Caco-2 (cell line): ENCODE measurements at regions not wholly inside any gene's neighbourhood (a gene's known extent, or its start where the extent isn't known, plus 50 kb on each side); places are given as distances from the start of the nearest gene placed in this dataset.

Experiments
- BruUV-seq: library from RNA; stranded (reverse); fragments of 400-500 nt; replicated peaks from 2 replicates; lab custom pipeline; 2021; lab: Mats Ljungman, UMichigan
- CTCF ChIA-PET: fragments of 300-600 bp; sonication (Branson Sonifier 250); formaldehyde crosslinking; loops from one replicate; lab custom pipeline; 2022; ENCODE audit warnings: antibody characterized with exemption; lab: Charles Lee
- POLR2A ChIA-PET: fragments of 300-600 bp; sonication (Branson Sonifier 250); formaldehyde crosslinking; loops from one replicate; lab custom pipeline; 2022; ENCODE audit warnings: antibody characterized with exemption; lab: Charles Lee
- DNase-seq, 2 experiments: peaks; one replicate each; pipeline versions ENCODE4 v3.0.0 to v3.0.0-alpha.2; 2020 to 2022
- H3K27me3 ChIP-seq: replicated peaks from 2 replicates; pipeline ENCODE4 v1.6.0; 2011; ENCODE audit warnings: low read length; ENCODE audit not compliant: control insufficient read depth, insufficient read depth
- H3K36me3 ChIP-seq: 2 replicates; pipeline ENCODE4 v1.5.1; 2011; ENCODE audit warnings: low read length; ENCODE audit not compliant: control insufficient read depth, insufficient read depth
- H3K4me1 ChIP-seq: fragments of 250-450 bp; sonication (Bioruptor Pico); 2 replicates; pipeline ENCODE4 v1.5.1; 2020; ENCODE audit warnings: mild to moderate bottlenecking
- H3K4me3 ChIP-seq: 2 replicates; pipeline ENCODE4 v1.5.1; 2011; ENCODE audit warnings: low read depth, mild to moderate bottlenecking, control low read depth, low read length
- H3K9me3 ChIP-seq: fragments of 250-450 bp; sonication (Bioruptor Pico); 2 replicates; pipeline ENCODE4 v1.5.1; 2020; ENCODE audit warnings: mild to moderate bottlenecking, moderate library complexity
- H3K27ac Mint-ChIP-seq: one replicate; pipeline ENCODE4 v1.8.0; 2022; ENCODE audit warnings: mixed read lengths; ENCODE audit not compliant: unreplicated experiment
- H3K27me3 Mint-ChIP-seq: one replicate; pipeline ENCODE4 v1.8.0; 2022; ENCODE audit warnings: mixed read lengths; ENCODE audit not compliant: insufficient read depth, unreplicated experiment
- H3K36me3 Mint-ChIP-seq: one replicate; pipeline ENCODE4 v1.8.0; 2022; ENCODE audit warnings: mild to moderate bottlenecking, mixed read lengths; ENCODE audit not compliant: insufficient read depth, unreplicated experiment
- H3K4me1 Mint-ChIP-seq: one replicate; pipeline ENCODE4 v1.8.0; 2022; ENCODE audit warnings: low read depth, mixed read lengths; ENCODE audit not compliant: unreplicated experiment
- H3K4me3 Mint-ChIP-seq: one replicate; pipeline ENCODE4 v1.8.0; 2022; ENCODE audit warnings: mild to moderate bottlenecking, moderate library complexity, mixed read lengths; ENCODE audit not compliant: unreplicated experiment
- H3K9me3 Mint-ChIP-seq: one replicate; pipeline ENCODE4 v1.8.0; 2022; ENCODE audit warnings: mixed read lengths; ENCODE audit not compliant: unreplicated experiment
- CTCF ChIP-seq, 2 experiments: fragments of 200-600 bp in 1 of 2; IDR thresholded peaks; 1 replicate in 1 of 2; 2 replicates in 1 of 2; pipeline versions ENCODE4 v1.5.1 to v1.8.0; 2011 to 2022; ENCODE audit warnings: antibody characterized with exemption in 1 of 2, control low read depth in 1 of 2, inconsistent platforms in 1 of 2, low read depth in 1 of 2, low read length in 1 of 2, mild to moderate bottlenecking in 1 of 2, moderate library complexity in 1 of 2; ENCODE audit not compliant: insufficient read depth in 1 of 2, severe bottlenecking in 1 of 2, unreplicated experiment in 1 of 2
- intact Hi-C: fragments of 100-400 bp; cut with micrococcal nuclease; formaldehyde crosslinking; loops from one replicate; pipeline ENCODE4 v1.10.0; 2022; ENCODE audit not compliant: unreplicated experiment

GRCh38 chr12:24044941-24045703 lies 95.7 kb upstream of the SOX5 start:
- ChIA-PET CTCF (no interaction called here), POLR2A (no interaction called here)
- no TSS peak for BruUV-seq
- H3K27me3 ChIP-seq = no peaks in the 10 kb centered on the region
- Mint-ChIP-seq H3K4me3 (no peak overlapping the region), H3K36me3 (no peaks in the 10 kb centered on the region), H3K4me1 (peaks cover 11% of the 10 kb centered on the region), H3K9me3 (no peaks in the 10 kb centered on the region), H3K27ac (no peak overlapping the region), H3K27me3 (no peaks in the 10 kb centered on the region)
- no peak overlapping the region for H3K4me3 ChIP-seq
- 0 out of 2 replicates have a peak, but pooled peaks cover 6% of the 10 kb centered on the region for H3K9me3 ChIP-seq
- H3K36me3 ChIP-seq = no peaks in the 10 kb centered on the region
- no peak for TF ChIP-seq CTCF (IDR thresholded peaks at IDR 0.05; ENCODE audit: insufficient read depth in 1 of 2, low read depth in 1 of 2, low read length in 1 of 2, severe bottlenecking in 1 of 2, unreplicated experiment in 1 of 2)
- H3K4me1 ChIP-seq = peaks cover 19% of the 10 kb centered on the region
- peak; percentile 27 to 50 for DNase-seq
- intact Hi-C loops = no loop called here

GRCh38 chr12:24042651-24043050 lies 93.2 kb upstream of the SOX5 start:
- Mint-ChIP-seq H3K4me1 (peaks cover 27% of the 10 kb centered on the region), H3K9me3 (no peaks in the 10 kb centered on the region), H3K27ac (no peak overlapping the region), H3K27me3 (no peaks in the 10 kb centered on the region), H3K36me3 (no peaks in the 10 kb centered on the region), H3K4me3 (no peak overlapping the region)
- intact Hi-C loops = no loop called here
- Histone ChIP-seq H3K36me3 (no peaks in the 10 kb centered on the region), H3K4me3 (no peak overlapping the region), H3K4me1 (peaks cover 40% of the 10 kb centered on the region), H3K9me3 (no peaks in the 10 kb centered on the region), H3K27me3 (no peaks in the 10 kb centered on the region)
- CTCF ChIA-PET = no interaction called here
- BruUV-seq = no TSS peak
- POLR2A ChIA-PET = no interaction called here
- TF ChIP-seq CTCF (IDR thresholded peaks at IDR 0.05; ENCODE audit: insufficient read depth in 1 of 2, low read depth in 1 of 2, low read length in 1 of 2, severe bottlenecking in 1 of 2, unreplicated experiment in 1 of 2) = no peak
- DNase-seq = no peak

- TF ChIP-seq CTCF (IDR thresholded peaks at IDR 0.05; ENCODE audit: insufficient read depth in 1 of 2, low read depth in 1 of 2, low read length in 1 of 2, severe bottlenecking in 1 of 2, unreplicated experiment in 1 of 2) = no peak
- Histone ChIP-seq H3K36me3 (no peaks in the 10 kb centered on the region), H3K9me3 (no peaks in the 10 kb centered on the region), H3K27me3 (no peaks in the 10 kb centered on the region), H3K4me1 (peaks cover 40% of the 10 kb centered on the region), H3K4me3 (no peak overlapping the region)
- H3K36me3 Mint-ChIP-seq = no peaks in the 10 kb centered on the region
- H3K4me3 Mint-ChIP-seq = no peak overlapping the region
- ChIA-PET POLR2A (no interaction called here), CTCF (no interaction called here)
- H3K27me3 Mint-ChIP-seq = no peaks in the 10 kb centered on the region
- intact Hi-C loops = no loop called here
- peaks cover 31% of the 10 kb centered on the region for H3K4me1 Mint-ChIP-seq
- H3K27ac Mint-ChIP-seq = no peak overlapping the region
- no peaks in the 10 kb centered on the region for H3K9me3 Mint-ChIP-seq
- no peak for DNase-seq
- no TSS peak for BruUV-seq
Observed at GRCh38 chr12:24039113-24039525, 89.6 kb upstream of the SOX5 start.
